Effector memory CD8-positive, alpha-beta T cell (primary cell): ENCODE measurements at regions not wholly inside any gene's neighbourhood (a gene's known extent, or its start where the extent isn't known, plus 50 kb on each side); places are given as distances from the start of the nearest gene placed in this dataset.

ENCODE experiments used
- ATAC-seq: fragments of 150-1000 bp; cut with Tn5 transposase; replicated peaks from 2 replicates; pipeline ENCODE4 v1.10.0; 2021; ENCODE audit warnings: mild to moderate bottlenecking, moderate library complexity
- DNase-seq, 3 experiments: peaks; one replicate each; pipeline ENCODE4 v3.0.0; 2021
- H3K27ac Mint-ChIP-seq, 2 donors: one replicate each; pipeline ENCODE4 v1.8.0; 2022; ENCODE audit warnings: mild to moderate bottlenecking in 2 of 2, mixed read lengths in 2 of 2, moderate library complexity in 2 of 2
- H3K27me3 Mint-ChIP-seq, 2 donors: one replicate each; pipeline ENCODE4 v1.8.0; 2022; ENCODE audit warnings: mixed read lengths in 2 of 2
- H3K36me3 Mint-ChIP-seq: one replicate; pipeline ENCODE4 v1.8.0; 2022; ENCODE audit warnings: mild to moderate bottlenecking, moderate library complexity, mixed read lengths; ENCODE audit not compliant: insufficient read depth
- H3K4me1 Mint-ChIP-seq, 2 donors: one replicate each; pipeline ENCODE4 v1.8.0; 2022; ENCODE audit warnings: low read depth in 2 of 2, mixed read lengths in 2 of 2
- H3K4me3 Mint-ChIP-seq, 2 donors: one replicate each; pipeline ENCODE4 v1.8.0; 2022; ENCODE audit warnings: mild to moderate bottlenecking in 2 of 2, mixed read lengths in 2 of 2, moderate library complexity in 2 of 2
- H3K9me3 Mint-ChIP-seq, 2 donors: one replicate each; pipeline ENCODE4 v1.8.0; 2022; ENCODE audit warnings: mixed read lengths in 2 of 2

DNA sequence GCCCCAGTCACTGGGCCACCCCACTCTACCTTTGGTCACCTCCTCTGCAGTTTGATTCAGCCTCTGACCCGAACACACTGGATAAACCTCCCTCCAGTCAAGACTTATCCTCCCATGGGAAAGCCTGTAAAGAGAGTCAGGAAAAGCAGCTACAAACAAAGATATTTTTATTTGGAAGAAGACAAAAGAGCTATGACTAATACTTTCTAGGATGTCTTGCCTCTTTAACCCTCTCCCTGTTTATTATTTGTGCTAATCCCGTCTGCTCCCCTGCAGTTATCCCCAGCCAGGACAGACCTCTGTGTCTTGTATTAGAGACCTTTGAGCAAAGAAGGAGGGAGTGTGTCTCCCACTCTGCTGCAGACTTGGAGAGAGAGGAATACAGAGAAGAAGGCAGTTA lies 178.3 kb downstream of the EFNB2 start:
- H3K4me3 Mint-ChIP-seq: no peak overlapping the region
- no peak for DNase-seq

DNA sequence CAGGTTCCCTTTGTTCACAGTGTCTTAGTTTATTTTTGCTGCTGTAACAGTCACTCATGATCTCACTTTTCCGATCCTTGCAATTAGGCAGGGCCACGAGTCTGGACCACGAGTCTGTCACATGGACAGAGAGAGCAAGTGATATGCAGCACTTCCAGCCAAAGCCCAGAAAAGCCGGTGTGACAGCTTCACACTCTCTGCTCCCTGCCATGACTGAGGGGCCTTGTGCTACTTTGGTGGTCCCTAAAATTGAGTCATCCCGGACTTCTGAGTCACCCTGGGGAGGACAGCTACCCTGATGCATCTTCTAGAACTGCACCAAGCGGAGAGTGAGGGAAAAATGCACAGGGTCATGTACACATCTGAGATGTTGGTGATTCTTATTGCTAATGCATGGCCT lies 179.6 kb downstream of the EFNB2 start:
- Mint-ChIP-seq H3K9me3 (no peaks in the 10 kb centered on the region), H3K27me3 (peaks cover 6 to 18% of the 10 kb centered on the region in 2 donors), H3K27ac (no peak overlapping the region)

More for the DNA sequence above, 178.3 kb downstream of the EFNB2 start:
- ATAC-seq: no peak
- Mint-ChIP-seq H3K9me3 (no peaks in the 10 kb centered on the region), H3K27me3 (peaks cover 0 to 12% of the 10 kb centered on the region in 2 donors), H3K36me3 (no peaks in the 10 kb centered on the region), H3K4me1 (no peaks in the 10 kb centered on the region), H3K27ac (no peak overlapping the region)

DNA sequence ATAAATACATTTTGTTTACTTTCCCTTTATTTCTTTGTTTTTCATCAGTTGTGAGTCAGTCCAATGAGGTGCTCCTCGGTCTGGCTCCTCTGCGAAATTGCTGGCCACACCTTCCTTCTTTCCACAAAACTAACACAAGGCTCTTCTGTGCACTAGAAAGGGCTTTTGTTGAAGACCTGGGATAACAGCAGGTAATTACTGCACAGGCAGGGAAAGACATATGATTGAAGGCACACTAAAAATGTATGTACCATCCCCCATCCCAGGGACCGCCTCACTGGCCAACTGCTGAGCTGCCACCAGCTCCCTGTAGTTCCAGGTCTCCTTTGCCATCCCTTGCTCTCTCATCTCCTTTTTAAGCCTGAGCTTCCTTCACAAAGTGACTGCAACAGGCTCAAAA lies 180.5 kb downstream of the EFNB2 start:
- Mint-ChIP-seq H3K27ac (no peak overlapping the region), H3K9me3 (no peaks in the 10 kb centered on the region), H3K27me3 (peaks cover 8 to 27% of the 10 kb centered on the region in 2 donors), H3K4me1 (no peaks in the 10 kb centered on the region), H3K36me3 (no peaks in the 10 kb centered on the region), H3K4me3 (no peak overlapping the region)
- DNase-seq (no peak), ATAC-seq (no peak)

More for the DNA sequence above, 179.6 kb downstream of the EFNB2 start:
- Mint-ChIP-seq H3K4me3 (no peak overlapping the region), H3K4me1 (no peaks in the 10 kb centered on the region), H3K36me3 (no peaks in the 10 kb centered on the region)
- no peak for ATAC-seq
- DNase-seq: no peak

DNA sequence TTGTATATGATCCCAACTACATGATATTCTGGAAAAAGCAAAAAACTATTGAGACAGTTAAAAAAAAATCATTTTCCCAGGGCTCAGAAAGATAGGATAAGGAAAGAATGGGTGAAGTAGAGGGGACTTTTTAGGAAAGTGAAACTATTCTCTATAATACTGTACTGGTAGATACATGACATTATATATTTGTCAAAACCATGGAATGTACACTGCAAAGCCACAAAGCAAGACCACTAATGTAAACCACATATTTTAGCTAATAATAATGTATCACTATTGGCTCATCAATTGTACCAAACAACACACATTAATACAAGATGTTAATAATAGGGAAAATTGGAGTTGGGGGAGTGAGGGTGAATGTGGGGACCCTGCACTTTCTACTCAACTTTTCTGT lies 182.6 kb downstream of the EFNB2 start:
- no peak overlapping the region for H3K4me3 Mint-ChIP-seq
- no peaks in the 10 kb centered on the region for H3K36me3 Mint-ChIP-seq
- no peaks in the 10 kb centered on the region for H3K4me1 Mint-ChIP-seq
- peaks cover 8 to 42% of the 10 kb centered on the region in 2 donors for H3K27me3 Mint-ChIP-seq
- no peaks in the 10 kb centered on the region for H3K9me3 Mint-ChIP-seq
- DNase-seq: no peak
- no peak overlapping the region for H3K27ac Mint-ChIP-seq
- no peak for ATAC-seq

DNA sequence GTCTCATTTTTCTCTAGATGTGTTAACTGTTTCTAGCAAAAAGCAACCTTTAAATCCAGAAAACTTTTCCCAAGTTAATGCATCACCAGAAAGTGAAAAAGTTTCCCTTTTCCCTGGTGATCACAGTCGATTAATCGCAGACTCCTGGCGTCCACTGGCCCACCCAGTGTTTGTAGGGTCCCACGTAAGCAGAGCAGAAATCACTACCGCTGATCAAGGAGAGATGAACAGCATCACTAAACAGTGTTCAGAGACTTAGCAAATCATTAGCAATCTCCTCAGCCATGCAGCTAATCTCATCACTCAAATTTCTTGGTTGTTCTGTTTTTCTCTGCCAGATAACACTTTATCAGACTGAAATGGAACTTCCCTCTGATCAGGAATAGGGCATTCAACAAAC lies 184.2 kb downstream of the EFNB2 start:
- ATAC-seq (no peak), DNase-seq (no peak)
- Mint-ChIP-seq H3K4me1 (no peaks in the 10 kb centered on the region), H3K36me3 (no peaks in the 10 kb centered on the region), H3K4me3 (no peak overlapping the region), H3K27ac (no peak overlapping the region), H3K27me3 (peaks cover 8 to 31% of the 10 kb centered on the region in 2 donors), H3K9me3 (no peaks in the 10 kb centered on the region)

DNA sequence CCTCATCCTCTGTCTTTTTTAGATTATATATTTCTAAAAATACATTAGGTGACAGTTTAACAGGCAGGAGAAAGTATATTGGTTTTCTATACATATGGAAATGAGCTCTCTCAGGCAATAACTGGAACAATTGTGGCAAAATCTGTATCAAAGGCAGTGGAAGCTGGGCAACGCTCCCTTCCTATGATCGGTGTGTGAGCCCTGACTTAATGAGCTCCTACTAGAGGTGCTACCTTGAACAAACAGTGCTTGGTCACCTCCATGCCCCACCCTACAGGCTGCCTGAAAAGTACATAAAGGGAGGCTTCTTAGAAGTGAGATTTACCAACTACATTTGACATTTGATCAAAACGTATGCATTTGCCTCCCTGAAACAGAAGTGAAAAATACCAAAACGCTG lies 185.3 kb downstream of the EFNB2 start:
- Mint-ChIP-seq H3K27ac (no peak overlapping the region), H3K27me3 (peaks cover 8 to 31% of the 10 kb centered on the region in 2 donors), H3K4me1 (no peaks in the 10 kb centered on the region), H3K4me3 (no peak overlapping the region), H3K36me3 (no peaks in the 10 kb centered on the region), H3K9me3 (no peaks in the 10 kb centered on the region)
- DNase-seq: no peak
- no peak for ATAC-seq

DNA sequence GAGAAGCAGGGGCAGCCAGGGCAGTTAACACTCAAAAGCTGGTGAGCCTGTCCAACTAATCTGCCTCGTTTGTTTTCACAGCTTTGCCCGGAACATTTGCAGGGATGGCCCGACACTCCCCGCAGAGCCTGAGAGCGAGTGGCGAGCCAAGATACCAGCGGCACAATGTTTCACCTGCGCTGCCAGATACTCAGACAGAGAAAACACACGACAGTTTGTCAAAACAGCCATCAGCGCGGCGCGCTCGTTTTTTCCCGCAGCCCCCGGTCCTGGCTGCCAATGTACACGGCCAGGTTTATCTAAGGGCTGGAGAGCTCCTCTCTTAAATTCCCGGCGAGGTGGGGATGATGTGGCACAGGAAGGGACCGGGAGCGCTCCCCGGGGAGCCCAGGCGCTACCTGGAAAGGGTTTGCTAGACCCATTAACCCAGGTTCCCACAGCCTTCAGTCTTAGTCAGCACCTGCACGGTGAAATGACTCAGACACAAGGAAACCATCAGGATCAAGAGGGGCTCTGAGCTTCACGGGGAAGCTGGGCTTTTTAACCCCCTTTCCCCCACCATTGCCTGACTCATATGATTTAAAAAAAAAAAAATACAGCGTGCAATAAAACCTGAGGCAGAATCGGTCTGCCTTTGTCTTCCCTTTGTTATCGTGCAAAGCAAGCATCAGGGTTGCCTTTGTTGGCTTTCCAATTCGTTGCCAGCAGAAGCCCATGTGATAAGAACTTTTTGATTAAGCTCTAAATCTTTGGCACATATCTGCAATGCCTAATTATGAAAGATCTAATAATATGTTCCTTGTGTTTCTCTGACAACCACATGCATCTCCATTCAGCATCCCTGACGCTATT lies 186.2 kb downstream of the EFNB2 start:
- Mint-ChIP-seq H3K27ac (no peak overlapping the region), H3K27me3 (peaks cover 8 to 31% of the 10 kb centered on the region in 2 donors), H3K4me1 (no peaks in the 10 kb centered on the region), H3K4me3 (no peak overlapping the region), H3K9me3 (no peaks in the 10 kb centered on the region), H3K36me3 (no peaks in the 10 kb centered on the region)
- ATAC-seq (no peak), DNase-seq (no peak)

DNA sequence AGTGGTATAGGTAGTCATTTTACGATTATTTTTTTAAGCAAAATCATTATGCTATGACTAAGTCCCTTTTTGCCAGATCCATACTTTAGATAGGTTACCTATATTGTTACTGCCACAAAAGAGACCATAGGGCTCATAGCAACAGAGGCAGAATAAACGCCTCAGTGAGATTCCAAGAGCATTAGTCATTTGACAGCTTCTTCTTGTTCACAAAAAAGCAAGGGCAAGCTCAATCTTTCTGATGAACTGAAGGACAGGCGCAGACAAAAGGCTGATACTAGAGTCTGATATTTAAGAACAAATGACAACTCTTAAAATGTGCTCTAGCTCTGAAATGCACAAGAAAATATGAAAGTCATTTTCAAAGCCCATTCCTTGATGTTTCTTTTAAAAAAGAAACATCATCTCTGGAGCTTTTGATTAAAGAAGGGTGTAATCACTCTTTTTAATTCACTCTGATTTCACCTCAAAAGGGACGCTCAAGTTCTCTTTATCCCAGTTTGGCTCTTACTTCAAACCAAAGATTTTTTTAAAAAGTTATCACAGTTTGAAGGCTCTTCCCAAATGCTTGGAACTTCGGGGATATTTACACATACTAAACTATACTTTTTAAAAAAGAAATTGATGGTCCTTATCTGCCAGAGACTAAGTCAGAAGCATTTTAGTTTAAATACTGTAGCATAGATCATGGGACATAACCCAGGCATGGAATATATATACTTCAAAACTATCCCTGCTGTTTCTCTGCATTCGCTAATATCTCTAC lies 187.2 kb downstream of the EFNB2 start:
- Mint-ChIP-seq H3K4me3 (no peak overlapping the region), H3K36me3 (no peaks in the 10 kb centered on the region), H3K9me3 (no peaks in the 10 kb centered on the region), H3K4me1 (no peaks in the 10 kb centered on the region), H3K27ac (no peak overlapping the region), H3K27me3 (peaks cover 8 to 31% of the 10 kb centered on the region in 2 donors)
- DNase-seq (no peak), ATAC-seq (no peak)

DNA sequence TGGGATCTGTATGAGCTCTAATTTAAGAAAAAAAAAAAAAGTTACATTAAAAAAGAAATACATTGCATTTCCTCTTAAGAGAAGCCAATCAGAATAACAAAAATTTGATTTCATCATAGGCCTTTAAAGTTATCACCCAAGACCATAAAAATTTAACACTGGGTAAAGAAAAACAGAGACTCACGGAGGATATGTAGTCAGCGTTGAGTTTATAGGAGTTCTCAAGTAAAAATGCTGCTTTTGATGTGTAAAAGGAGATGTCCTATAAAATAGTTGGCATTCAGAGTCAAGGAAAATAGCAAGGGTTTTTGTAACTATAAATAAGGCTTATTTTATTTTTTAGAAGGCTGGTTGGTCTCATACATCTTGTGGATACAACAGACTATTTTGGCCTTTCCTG lies 191.1 kb downstream of the EFNB2 start:
- H3K4me1 Mint-ChIP-seq: no peaks in the 10 kb centered on the region
- no peak overlapping the region for H3K4me3 Mint-ChIP-seq
- ATAC-seq: no peak
- H3K27ac Mint-ChIP-seq: no peak overlapping the region
- no peak for DNase-seq
- H3K36me3 Mint-ChIP-seq: no peaks in the 10 kb centered on the region
- H3K9me3 Mint-ChIP-seq: peaks cover 3 to 12% of the 10 kb centered on the region in 2 donors
- H3K27me3 Mint-ChIP-seq: peaks cover 0 to 10% of the 10 kb centered on the region in 2 donors

DNA sequence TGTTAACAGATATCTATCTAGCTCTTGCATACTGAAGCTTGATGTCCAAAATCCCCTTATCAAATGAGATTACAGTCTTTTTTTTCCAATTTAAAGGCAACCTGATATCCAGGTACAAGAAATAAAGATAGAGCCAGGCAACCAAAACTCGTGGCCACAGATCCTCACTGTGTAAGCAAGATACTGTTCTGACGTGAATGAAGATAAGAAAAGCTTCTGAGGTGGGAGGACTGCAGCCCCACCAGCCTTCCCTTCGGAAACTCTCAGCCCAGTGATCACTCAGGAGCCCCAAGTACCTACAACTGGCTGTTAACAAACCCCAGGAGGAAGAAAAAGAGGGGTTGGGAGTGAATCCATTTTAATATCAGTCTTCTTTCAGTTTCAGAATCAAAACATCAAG lies 191.6 kb downstream of the EFNB2 start:
- H3K4me3 Mint-ChIP-seq: no peak overlapping the region
- ATAC-seq: no peak
- no peak overlapping the region for H3K27ac Mint-ChIP-seq
- no peaks in the 10 kb centered on the region for H3K36me3 Mint-ChIP-seq
- H3K27me3 Mint-ChIP-seq: peaks cover 0 to 5% of the 10 kb centered on the region in 2 donors
- no peak for DNase-seq
- peaks cover 3 to 14% of the 10 kb centered on the region in 2 donors for H3K9me3 Mint-ChIP-seq
- no peaks in the 10 kb centered on the region for H3K4me1 Mint-ChIP-seq

DNA sequence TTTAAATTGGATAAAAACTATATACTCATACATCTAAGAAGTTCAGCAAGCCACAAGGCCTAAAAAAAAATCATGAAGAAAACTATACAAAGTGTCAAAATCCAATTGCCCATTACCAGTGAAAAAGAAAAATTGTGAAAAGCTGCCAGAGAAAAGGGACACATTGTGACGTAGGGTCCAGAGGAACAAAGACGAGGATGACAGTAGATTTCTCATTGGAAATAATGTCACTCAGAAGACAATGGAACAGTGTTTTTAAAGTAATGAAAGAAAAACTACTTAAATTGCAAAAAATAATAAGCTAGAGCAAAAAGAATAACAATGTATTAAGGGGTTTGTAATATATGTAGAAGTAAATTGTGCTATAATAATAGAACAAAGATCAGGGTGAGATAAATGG lies 195.2 kb downstream of the EFNB2 start:
- DNase-seq: no peak
- no peak overlapping the region for H3K27ac Mint-ChIP-seq
- no peaks in the 10 kb centered on the region for H3K36me3 Mint-ChIP-seq
- no peak overlapping the region for H3K4me3 Mint-ChIP-seq
- H3K4me1 Mint-ChIP-seq: no peaks in the 10 kb centered on the region
- no peaks in the 10 kb centered on the region for H3K27me3 Mint-ChIP-seq
- peaks cover 3 to 20% of the 10 kb centered on the region in 2 donors for H3K9me3 Mint-ChIP-seq
- ATAC-seq: no peak

DNA sequence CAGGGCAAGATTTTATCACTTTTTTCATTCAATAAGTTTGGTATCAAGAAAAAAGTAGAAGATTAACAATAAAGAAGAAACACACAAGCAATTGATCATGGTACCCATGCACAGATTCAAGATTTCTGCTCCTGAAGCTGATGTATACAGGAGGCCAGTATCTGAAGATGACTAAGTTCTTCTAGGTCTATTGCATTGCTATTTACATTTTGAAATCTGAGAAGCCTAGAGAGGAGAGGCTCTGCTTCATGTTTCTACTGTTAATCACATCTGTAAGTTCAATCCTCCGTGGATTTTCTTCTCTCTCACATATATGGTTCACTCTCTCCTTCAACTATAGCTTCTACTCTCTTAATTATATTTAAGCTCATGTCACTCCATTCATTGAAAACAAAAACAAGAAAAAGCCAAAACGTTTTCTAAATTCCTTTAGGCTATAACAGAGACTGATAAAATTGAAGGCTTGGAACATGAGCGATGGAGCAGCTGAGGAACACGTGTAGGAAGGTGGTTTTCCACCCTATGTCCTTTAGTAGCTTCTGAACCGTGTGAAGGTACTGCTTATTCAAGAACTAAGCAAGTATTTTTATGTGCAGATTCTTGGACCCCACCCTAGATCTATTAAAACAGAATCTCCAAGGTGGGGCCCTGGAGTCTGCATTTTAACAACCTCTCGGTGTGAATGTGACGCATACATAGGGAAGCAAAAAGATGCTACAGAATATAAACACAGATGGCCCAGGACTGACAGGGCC lies 198.2 kb downstream of the EFNB2 start:
- Mint-ChIP-seq H3K27ac (no peak overlapping the region), H3K27me3 (no peaks in the 10 kb centered on the region), H3K9me3 (peaks cover 3 to 20% of the 10 kb centered on the region in 2 donors), H3K36me3 (no peaks in the 10 kb centered on the region), H3K4me1 (no peaks in the 10 kb centered on the region), H3K4me3 (no peak overlapping the region)
- DNase-seq: no peak
- ATAC-seq: no peak

DNA sequence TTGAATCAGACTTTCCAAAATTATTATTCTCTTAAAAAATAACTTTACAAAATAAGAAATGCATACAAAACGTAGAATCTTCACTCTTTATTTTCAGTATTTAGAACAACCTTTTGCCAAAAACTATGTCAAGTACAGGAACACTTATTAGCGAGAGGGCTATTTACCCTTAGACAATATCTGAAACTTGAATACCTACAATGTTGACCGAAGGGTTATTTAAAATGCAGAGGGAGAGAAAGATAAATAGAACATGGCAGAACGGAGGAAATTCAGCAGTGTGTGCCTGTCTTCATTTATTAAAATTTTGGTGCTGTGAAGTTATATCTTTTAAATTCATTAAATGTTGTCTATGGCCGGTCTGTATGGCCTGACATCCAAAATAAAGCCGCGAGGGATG lies 198.8 kb downstream of the EFNB2 start:
- H3K27ac Mint-ChIP-seq: no peak overlapping the region
- H3K4me3 Mint-ChIP-seq: no peak overlapping the region
- no peaks in the 10 kb centered on the region for H3K27me3 Mint-ChIP-seq

More for the DNA sequence above, 198.8 kb downstream of the EFNB2 start:
- ATAC-seq (no peak), DNase-seq (no peak)
- no peaks in the 10 kb centered on the region for H3K4me1 Mint-ChIP-seq
- no peaks in the 10 kb centered on the region for H3K36me3 Mint-ChIP-seq
- peaks cover 3 to 20% of the 10 kb centered on the region in 2 donors for H3K9me3 Mint-ChIP-seq
